MM.1S (cell line): ENCODE measurements at regions not wholly inside any gene's neighbourhood (a gene's known extent, or its start where the extent isn't known, plus 50 kb on each side); places are given as distances from the start of the nearest gene placed in this dataset.

ENCODE experiments used
- DNase-seq: peaks from one replicate; pipeline ENCODE4 v3.0.0-alpha.2; 2015
- H2AFZ ChIP-seq: fragments of 300-600 bp; sonication (generic); 2 replicates; pipeline ENCODE4 v1.6.0; 2016; ENCODE audit warnings: antibody characterized with exemption, low read length
- H3F3A ChIP-seq: fragments of 300-600 bp; sonication (generic); 2 replicates; pipeline ENCODE4 v1.6.1; 2016; ENCODE audit warnings: mild to moderate bottlenecking, antibody characterized with exemption, low read length, moderate library complexity, mixed read lengths; ENCODE audit not compliant: insufficient read depth
- H3K27ac ChIP-seq: fragments of 300-600 bp; sonication (generic); 2 replicates; pipeline ENCODE4 v1.5.1; 2016; ENCODE audit warnings: mild to moderate bottlenecking, low read length
- H3K27me3 ChIP-seq: fragments of 300-600 bp; sonication (generic); replicated peaks from 2 replicates; pipeline ENCODE4 v1.6.0; 2016; ENCODE audit warnings: low read length; ENCODE audit not compliant: insufficient read depth
- H3K36me3 ChIP-seq: fragments of 300-600 bp; sonication (generic); replicated peaks from 2 replicates; pipeline ENCODE4 v1.6.1; 2016; ENCODE audit warnings: mild to moderate bottlenecking, low read length, mixed read lengths; ENCODE audit not compliant: insufficient read depth
- H3K4me1 ChIP-seq: fragments of 300-600 bp; sonication (generic); 2 replicates; pipeline ENCODE4 v1.6.1; 2016; ENCODE audit warnings: low read length, mixed read lengths
- H3K4me2 ChIP-seq: fragments of 300-600 bp; sonication (generic); 2 replicates; pipeline ENCODE4 v1.6.0; 2016; ENCODE audit warnings: low read depth, low read length
- H3K4me3 ChIP-seq: fragments of 300-600 bp; sonication (generic); 2 replicates; pipeline ENCODE4 v1.5.1; 2016; ENCODE audit warnings: low read length, mixed read lengths
- H3K79me2 ChIP-seq: fragments of 300-600 bp; sonication (generic); 2 replicates; pipeline ENCODE4 v1.6.1; 2016; ENCODE audit warnings: mixed run types, low read length, mixed read lengths
- H3K9ac ChIP-seq: fragments of 300-600 bp; sonication (generic); 2 replicates; pipeline ENCODE4 v1.6.1; 2016; ENCODE audit warnings: low read length, mixed read lengths
- H3K9me2 ChIP-seq: fragments of 300-600 bp; sonication (generic); replicated peaks from 2 replicates; pipeline ENCODE4 v1.6.1; 2016; ENCODE audit warnings: mild to moderate bottlenecking, low read length, mixed read lengths; ENCODE audit not compliant: insufficient read depth
- H3K9me3 ChIP-seq: fragments of 300-600 bp; sonication (generic); replicated peaks from 2 replicates; pipeline ENCODE4 v1.6.1; 2016; ENCODE audit warnings: mild to moderate bottlenecking, low read length, mixed read lengths; ENCODE audit not compliant: insufficient read depth
- H4K20me1 ChIP-seq: fragments of 300-600 bp; sonication (generic); 2 replicates; pipeline ENCODE4 v1.6.1; 2016; ENCODE audit warnings: mild to moderate bottlenecking, low read length, moderate library complexity, mixed read lengths; ENCODE audit not compliant: insufficient read depth
- EZH2 ChIP-seq: fragments of 300-600 bp; sonication (generic); optimal IDR thresholded peaks from 2 replicates; pipeline ENCODE3; 2017; ENCODE audit warnings: low read depth, mild to moderate bottlenecking, antibody characterized with exemption, low read length, mixed read lengths
- EZH2phosphoT487 ChIP-seq: fragments of 300-600 bp; sonication (generic); IDR thresholded peaks from 2 replicates; pipeline ENCODE4 v1.6.1; 2018; ENCODE audit warnings: antibody characterized with exemption, low read length
- TF ChIP-seq, protein P1 (sequence below): fragments of 300-600 bp; sonication (generic); IDR thresholded peaks from 2 replicates; pipeline ENCODE4 v1.5.1; 2016; ENCODE audit warnings: antibody characterized with exemption, low read length, mixed read lengths

- H3K36me3 ChIP-seq = no peaks in the 10 kb centered on the region
- H3K27ac ChIP-seq = no peak overlapping the region
- H3K4me1 ChIP-seq = no peaks in the 10 kb centered on the region
- TF ChIP-seq EZH2 (no peak), EZH2phosphoT487 (no peak)
- TF ChIP-seq, protein P1, sequence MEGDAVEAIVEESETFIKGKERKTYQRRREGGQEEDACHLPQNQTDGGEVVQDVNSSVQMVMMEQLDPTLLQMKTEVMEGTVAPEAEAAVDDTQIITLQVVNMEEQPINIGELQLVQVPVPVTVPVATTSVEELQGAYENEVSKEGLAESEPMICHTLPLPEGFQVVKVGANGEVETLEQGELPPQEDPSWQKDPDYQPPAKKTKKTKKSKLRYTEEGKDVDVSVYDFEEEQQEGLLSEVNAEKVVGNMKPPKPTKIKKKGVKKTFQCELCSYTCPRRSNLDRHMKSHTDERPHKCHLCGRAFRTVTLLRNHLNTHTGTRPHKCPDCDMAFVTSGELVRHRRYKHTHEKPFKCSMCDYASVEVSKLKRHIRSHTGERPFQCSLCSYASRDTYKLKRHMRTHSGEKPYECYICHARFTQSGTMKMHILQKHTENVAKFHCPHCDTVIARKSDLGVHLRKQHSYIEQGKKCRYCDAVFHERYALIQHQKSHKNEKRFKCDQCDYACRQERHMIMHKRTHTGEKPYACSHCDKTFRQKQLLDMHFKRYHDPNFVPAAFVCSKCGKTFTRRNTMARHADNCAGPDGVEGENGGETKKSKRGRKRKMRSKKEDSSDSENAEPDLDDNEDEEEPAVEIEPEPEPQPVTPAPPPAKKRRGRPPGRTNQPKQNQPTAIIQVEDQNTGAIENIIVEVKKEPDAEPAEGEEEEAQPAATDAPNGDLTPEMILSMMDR = no peak
- DNase-seq = no peak
- no peak overlapping the region for H3K9ac ChIP-seq
- no peaks in the 10 kb centered on the region for H3K79me2 ChIP-seq
- no peak overlapping the region for H3K4me2 ChIP-seq
- H3K9me3 ChIP-seq = no peaks in the 10 kb centered on the region
- H3K4me3 ChIP-seq = no peak overlapping the region
- peaks cover 4% of the 10 kb centered on the region; the same call in 1 of the 2 replicates for H3F3A ChIP-seq
- H3K9me2 ChIP-seq = no peaks in the 10 kb centered on the region
- no peaks in the 10 kb centered on the region for H3K27me3 ChIP-seq
- H2AFZ ChIP-seq = no peak overlapping the region
- H4K20me1 ChIP-seq = no peaks in the 10 kb centered on the region
These were observed 604.3 kb downstream of the IPMK start for GRCh38 chr10:57663401-57663800.

- Histone ChIP-seq H3K9me2 (no peaks in the 10 kb centered on the region), H3K36me3 (no peaks in the 10 kb centered on the region), H3K9me3 (no peaks in the 10 kb centered on the region), H4K20me1 (no peaks in the 10 kb centered on the region), H3K4me1 (no peaks in the 10 kb centered on the region), H3F3A (peaks cover 4% of the 10 kb centered on the region; the same call in 1 of the 2 replicates), H3K4me2 (no peak overlapping the region), H3K27me3 (no peaks in the 10 kb centered on the region), H3K4me3 (no peak overlapping the region), H3K79me2 (no peaks in the 10 kb centered on the region), H2AFZ (no peak overlapping the region), H3K27ac (no peak overlapping the region), H3K9ac (no peak overlapping the region)
- no peak for DNase-seq
- TF ChIP-seq, protein P1 = no peak
- TF ChIP-seq EZH2 = no peak
- TF ChIP-seq EZH2phosphoT487 = no peak
These were observed 606.5 kb downstream of the IPMK start for GRCh38 chr10:57661206-57661605.

- no peak overlapping the region for H2AFZ ChIP-seq
- H3K4me1 ChIP-seq = 0 out of 2 replicates have a peak, but pooled peaks cover 2% of the 10 kb centered on the region
- H3K27ac ChIP-seq = no peak overlapping the region
- no peaks in the 10 kb centered on the region for H3K27me3 ChIP-seq
- no peaks in the 10 kb centered on the region for H3K79me2 ChIP-seq
- TF ChIP-seq EZH2 (no peak), EZH2phosphoT487 (no peak)
- TF ChIP-seq, protein P1 = peak; percentile 77
- H3F3A ChIP-seq = no peaks in the 10 kb centered on the region
- H3K9me3 ChIP-seq = no peaks in the 10 kb centered on the region
- no peak overlapping the region for H3K4me2 ChIP-seq
- H3K9me2 ChIP-seq = no peaks in the 10 kb centered on the region
- DNase-seq = peak; percentile 60
- H3K36me3 ChIP-seq = no peaks in the 10 kb centered on the region
- no peaks in the 10 kb centered on the region for H4K20me1 ChIP-seq
- H3K9ac ChIP-seq = no peak overlapping the region
- H3K4me3 ChIP-seq = no peak overlapping the region
These were observed 610.4 kb downstream of the IPMK start for GRCh38 chr10:57657164-57657765.
